GM21367 (cell line): ENCODE measurements at regions not wholly inside any gene's neighbourhood (a gene's known extent, or its start where the extent isn't known, plus 50 kb on each side); places are given as distances from the start of the nearest gene placed in this dataset.
"Not testable (repeated sequence)": the region's sequence is repeated elsewhere in the genome, so short reads cannot be mapped to it uniquely, and the experiment has no call there.

Experiments
- ATAC-seq: cut with Tn5 transposase; IDR thresholded peaks from one replicate; pipeline ENCODE4 v1.9.1; 2021; ENCODE audit not compliant: unreplicated experiment

DNA sequence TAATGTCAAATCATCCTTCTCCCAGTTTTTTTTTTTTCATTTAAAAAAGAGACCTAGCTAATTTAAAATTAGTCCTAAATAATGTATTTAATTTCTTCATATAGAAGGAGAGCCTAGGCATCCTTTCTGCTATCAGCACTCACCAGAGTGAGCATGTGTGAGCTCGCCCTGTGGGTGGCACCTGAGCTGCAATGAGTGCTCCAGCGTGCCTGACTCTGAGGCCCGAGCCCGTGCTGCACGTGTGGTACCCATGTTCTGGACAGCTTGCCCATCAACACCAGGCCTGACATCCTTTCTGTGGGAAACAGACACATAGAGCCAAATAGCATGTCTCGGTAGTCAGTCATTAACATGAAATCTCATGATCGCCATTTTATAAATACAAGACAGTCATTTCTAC is 381.4 kb downstream of the DTWD2 start:
- no peak for ATAC-seq

DNA sequence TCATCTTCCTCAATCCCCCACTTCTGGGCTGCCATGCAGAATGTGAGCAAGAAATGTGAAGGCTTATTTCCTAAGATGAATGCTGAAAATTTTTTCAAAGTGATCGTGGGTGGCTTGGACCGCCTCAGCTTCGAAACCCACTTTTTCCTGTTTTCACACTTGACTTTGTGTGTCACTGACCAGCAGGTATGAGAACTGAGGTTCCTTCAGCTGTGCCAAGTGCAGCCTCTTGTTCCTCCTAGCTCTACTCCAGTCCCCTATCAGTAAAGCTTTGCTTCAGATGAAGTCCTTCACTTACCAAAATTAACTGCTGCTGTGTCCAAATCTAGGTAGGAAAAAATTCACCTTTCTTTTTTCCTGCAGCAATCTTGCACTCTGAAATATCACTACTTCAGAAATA is 382.6 kb downstream of the DTWD2 start:
- no peak for ATAC-seq

DNA sequence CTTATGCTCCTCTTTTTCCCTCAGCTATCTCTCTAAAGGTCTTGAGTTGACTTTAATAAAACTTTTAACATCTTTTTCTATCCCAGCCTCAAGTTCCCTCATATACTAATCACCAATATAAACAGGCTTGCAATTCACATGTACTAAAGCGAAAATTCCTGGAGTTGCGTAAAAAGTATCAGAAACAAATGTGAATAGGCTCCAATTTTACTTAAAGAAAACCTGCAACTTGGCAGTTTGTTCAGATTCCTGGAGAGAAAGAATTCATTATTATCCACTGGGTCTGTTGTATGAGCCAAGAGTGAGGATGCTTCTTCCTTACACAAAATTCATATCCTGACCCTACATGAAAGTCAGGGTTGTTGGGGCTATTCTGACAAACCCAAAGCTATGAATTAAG is 384.2 kb downstream of the DTWD2 start:
- no peak for ATAC-seq

DNA sequence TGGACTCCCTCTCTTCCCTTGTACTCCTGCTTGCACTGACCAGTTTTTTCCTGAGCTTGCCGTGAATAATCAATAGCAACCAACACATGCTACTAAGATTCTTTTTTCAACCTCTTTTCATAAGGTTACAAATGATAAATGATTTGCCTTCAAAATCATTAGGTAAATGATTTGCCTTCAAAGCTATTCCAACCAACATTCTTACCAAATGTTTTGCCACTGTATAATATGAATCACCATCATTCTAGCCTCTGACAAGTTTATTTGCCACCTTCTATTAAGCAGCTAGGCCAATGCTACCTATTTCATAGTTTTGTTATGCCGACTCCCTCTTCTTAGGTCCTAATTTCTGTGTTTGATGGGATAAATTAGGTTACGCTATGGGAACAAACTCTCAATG is 385.1 kb downstream of the DTWD2 start:
- ATAC-seq, result no peak

DNA sequence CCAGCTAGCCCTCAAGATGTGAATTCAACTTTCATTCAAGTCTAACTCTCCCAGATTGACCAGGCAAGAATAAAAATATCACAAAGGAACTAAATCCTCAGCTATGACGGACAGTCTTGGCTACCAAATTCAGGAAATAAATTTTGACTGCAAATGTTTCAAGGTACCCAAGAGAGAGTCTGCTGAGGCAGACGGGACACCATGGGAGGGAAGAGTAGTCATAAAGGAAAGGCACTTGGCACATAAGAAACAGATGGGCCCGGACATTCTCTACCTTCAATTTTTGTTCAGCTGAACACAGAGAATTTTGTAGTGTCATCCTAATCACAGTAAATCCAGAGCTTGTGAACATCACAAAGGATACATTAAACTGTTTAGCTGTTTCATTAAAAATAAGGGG is 390.0 kb downstream of the DTWD2 start:
- no peak for ATAC-seq

DNA sequence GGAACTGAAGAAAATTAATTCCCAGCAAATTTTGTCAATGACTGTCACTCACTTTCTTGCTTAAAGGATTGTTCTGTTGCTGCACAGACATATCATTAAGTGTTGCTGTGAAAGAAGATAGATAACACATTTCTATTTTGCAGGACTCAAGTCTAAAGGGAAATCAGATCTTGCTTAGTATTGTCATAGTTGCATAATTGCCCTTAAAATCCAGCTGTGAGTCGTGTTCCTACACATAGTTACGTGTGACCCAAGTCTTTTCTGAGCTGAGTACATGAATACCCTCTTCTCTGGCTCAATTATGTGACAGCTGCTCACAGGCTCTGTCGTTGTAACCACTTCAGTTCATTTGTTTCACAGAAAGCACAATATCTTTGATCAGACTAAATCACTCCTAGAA is 390.8 kb downstream of the DTWD2 start:
- ATAC-seq, result no peak

DNA sequence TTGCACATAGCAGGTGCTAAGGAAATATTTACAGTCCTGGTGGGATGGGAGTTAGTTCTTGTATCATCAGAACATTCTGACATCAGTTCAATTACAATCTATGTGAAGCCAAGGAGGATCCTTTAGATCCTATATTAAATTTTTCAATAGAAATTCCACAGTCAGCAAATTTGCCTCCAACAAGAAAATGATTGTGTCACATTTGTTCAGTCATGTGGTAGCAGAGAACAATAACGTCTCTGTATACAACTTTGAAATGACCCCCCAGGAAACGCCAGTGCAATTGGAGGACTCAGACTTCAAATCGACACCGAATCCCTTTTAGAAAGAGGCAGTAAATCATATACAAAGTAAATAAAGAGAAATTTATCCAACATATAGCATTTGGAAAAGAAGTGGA is 392.1 kb downstream of the DTWD2 start:
- no peak for ATAC-seq

DNA sequence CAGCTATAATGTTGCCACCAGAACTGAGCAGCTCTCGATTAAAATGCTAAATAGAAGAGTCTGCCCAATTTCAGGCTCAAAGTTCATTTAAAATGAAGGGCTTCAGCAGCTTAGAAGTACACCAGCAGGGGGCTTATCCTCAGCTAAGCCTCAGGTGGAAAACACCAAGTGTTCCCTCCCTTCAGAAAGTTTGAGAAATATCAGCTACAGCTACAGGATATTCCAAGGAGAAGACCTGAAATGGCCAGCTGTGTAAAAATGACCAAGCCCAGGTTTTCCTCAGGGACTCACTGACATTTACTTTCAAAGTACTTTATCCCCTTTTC is 395.4 kb downstream of the DTWD2 start:
- no peak for ATAC-seq

DNA sequence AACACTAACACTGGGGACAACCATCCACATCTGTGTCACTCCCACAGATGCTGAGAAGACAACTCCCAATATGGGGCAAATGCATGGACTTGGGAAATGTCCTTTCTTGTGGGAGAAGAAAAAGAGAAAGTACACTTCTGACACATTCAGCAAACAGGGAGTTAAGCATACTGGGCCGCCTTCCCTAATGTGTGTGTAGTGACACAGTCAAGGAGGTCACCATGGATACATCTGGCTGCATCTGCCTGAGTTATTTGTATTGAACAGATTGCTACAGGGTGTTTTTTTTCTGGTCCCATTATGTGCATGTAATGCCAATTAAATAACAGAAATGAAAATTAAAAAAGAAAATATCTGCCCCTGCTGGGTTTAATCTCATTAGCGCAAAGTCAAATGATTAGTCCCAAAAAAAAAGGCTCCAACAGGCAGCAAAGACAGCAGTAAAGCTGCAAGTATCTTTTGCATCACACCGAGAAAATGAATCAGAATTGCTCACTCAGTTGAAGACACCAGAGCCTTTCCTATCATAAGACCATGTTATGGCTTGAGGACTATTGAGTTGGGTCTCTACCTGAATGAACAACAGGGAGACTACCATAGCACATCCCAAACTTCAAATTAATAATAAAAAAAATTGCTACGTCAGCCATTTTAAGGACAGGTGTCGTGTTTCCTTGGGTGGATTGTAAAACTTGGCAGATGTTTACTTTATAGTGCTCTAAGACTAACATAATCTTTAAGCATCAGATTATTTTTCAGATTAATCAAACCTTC is 395.9 kb downstream of the DTWD2 start:
- no peak for ATAC-seq

DNA sequence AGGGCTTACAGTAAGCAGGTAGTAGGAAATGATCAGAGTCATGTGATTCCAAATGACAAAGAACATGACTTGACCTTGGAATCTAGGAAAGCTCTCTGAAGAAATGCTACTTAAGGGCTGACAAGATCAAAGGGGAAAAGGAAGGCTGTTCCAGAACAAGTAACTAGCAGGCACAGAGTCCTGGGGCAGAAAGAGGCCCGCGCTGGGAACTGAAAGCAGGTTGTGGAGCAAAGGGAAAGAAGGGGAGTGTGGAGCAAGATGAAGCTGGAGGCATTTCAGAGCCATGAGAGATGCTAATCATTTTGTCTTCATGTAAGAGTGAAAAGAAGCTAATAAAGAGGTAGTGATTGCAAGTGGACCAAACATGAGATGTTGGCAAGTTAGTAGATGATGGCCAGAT is 397.5 kb downstream of the DTWD2 start:
- ATAC-seq, result no peak

DNA sequence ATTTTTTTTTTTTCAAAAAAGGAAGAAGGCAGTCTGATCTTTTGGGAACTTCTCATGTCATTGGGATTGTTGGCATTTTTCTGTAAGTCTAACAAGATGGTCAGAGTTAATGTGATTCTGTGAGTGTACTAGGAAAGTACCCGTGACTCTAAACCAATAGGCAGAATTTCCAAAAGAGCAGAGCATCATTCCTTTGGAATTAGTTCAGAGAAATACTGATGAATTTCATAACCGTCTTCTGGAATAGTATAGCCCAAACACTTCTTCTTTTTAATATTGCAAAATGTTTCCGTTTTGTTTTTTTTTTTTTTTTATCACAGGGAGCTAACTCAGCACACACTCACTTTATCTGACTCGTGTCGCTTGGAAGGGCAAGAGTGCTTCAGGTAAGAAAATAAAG is 407.4 kb downstream of the DTWD2 start:
- no peak for ATAC-seq

DNA sequence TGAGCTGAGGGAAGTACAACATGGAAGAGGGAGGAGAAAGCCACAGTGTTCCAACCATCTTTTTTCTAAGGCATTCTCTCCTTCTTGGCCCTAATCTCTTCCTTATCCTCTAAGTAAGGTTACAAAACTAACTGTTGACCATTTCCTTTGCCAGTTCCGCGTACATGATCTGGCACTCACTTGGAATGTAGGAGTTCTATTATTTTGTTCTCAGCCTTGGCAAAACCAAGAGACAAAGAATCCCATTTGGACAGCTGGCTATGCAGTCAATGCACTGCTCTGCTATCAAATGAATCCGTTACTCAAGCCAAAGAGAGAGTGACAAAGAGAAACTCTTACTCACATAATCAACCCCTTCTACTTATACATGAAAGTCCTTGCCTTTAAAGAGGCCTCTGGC is 410.3 kb downstream of the DTWD2 start:
- no peak for ATAC-seq

DNA sequence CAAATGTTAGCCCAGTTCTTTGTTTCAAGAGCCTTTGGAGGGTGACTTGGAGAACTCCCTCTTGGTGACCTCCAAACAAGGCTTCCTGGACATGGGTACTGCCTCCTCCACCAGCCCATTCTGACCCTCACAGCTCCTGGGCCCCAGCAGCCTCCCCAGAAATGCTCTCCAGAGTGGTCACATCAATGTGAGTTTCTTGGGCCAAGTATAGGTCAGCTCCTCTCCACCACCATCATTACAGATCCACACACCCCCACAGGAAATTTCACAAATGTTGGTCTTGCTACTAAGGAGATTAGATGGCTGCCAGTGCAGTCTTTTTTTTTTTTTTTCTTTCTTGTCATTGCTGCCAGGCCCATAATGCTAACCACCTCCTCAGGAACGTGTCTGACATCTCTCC is 410.7 kb downstream of the DTWD2 start:
- no peak for ATAC-seq

DNA sequence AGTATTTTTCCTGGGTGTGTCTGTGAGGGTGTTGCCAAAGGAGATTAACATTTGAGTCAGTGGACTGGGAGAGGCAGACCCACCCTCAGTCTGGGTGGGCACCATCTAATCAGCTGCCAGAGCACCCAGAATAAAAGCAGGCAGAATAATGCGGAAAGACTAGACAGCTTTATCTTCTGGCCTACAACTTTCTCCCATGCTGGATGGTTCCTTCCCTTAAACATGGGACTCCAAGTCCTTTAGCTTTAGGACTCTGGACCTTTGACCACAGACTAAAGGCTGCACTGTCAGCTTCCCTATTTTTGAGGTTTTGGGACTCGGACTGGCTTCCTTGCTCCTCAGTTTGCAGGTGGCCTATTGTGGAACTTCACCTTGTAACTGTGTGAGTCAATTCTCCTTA is 418.1 kb downstream of the DTWD2 start:
- not testable (repeated sequence) for ATAC-seq

DNA sequence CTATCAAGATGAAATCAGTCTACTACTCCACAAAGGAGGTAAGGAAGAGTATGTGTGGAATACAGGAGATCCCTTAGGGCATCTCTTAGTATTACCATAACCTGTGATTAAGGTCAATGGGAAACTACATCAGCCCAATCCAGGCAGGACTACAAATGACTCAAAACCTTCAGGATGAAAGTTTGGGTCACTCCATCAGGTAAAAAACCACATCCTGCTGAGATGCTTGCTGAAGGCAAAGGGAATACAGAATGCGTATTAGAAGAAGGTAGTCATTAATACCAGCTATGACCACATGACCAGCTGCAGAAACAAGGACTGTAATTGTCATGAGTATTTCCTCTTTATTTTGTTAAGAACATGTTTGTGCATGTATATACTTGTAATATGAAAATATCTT is 418.8 kb downstream of the DTWD2 start:
- not testable (repeated sequence) for ATAC-seq

DNA sequence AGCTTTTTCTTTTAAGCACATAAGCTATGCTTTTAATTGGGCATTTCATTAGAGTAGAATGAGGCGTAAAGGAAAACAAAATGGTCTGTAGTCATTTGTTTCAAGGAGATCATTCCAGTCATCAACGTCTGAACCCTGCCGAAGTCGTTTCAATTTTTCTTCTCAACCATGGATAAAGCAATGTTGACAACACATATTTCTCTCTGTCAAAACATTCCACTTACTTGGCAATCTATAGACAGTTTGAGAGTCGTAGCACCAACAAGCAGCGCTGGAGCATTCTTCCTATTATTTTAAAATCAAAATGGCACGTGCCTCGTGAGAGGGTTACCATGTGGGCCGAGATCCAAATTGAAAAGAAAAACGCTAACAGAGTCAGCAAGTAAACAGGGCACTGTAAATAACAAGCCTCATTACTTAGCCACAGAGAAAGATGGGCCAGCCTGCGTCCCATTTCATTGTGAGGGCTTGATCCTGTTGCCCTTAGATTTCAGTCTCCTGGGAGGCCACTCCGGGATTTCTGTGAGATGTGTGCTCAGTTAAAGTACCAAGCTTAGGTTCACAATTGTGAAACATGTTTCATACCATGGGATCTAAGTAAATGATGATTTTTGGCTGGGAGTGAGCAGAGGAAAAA is 422.9 kb downstream of the DTWD2 start:
- no peak for ATAC-seq

DNA sequence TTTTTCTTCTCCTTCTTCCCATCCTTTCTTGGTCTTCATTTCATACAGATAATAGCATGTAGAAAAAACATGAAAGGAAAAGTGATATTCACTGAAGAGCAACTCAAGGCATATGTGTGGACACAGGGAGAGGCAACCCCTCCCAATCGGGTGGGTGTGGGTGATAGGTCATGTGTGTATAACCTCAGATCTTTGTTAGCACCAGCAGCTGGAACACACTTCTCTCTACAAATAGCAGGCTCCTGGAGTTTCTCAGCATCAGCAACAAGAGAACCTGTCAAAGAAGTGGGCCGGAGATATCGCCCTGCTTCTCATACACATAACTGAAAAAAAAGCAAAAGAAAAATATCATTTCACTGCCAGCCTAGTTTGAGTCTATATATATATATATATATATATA is 426.4 kb downstream of the DTWD2 start:
- no peak for ATAC-seq

DNA sequence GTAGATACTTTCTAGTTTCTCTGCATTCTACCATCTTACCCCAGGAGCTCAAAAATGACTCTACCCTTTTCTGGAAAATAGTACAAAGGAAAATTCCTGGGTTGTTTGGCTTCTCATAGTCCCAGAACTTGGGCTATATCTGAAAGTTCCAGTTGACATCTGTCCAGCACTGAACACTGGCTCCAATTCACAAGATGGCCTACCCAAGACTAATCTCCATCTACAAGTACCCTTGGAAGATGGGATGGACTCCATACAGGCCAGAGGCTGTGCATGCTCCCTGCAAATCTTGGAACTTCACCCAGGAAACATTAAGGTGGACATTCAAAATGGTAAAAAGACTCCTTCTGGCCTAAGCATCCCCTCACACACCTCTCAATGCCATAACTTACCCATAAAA is 427.1 kb downstream of the DTWD2 start:
- ATAC-seq, result no peak

DNA sequence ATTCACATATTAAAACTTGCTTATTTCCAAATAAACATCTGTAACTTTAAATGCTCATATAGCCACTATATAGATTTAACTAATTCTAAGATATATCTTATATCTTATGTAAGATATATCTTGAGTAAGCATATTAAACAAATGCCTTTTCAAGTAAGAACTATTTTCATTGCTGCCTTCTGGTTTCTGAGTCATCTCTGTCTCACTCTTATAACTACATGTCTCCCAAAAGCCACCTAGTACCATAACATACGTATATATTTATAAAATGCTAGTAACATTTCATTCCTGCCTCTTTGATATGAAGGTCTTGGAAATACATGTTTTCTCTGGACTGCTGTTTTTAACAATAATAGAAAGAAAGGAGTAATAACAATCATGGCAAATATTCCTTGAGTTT is 429.5 kb downstream of the DTWD2 start:
- no peak for ATAC-seq

DNA sequence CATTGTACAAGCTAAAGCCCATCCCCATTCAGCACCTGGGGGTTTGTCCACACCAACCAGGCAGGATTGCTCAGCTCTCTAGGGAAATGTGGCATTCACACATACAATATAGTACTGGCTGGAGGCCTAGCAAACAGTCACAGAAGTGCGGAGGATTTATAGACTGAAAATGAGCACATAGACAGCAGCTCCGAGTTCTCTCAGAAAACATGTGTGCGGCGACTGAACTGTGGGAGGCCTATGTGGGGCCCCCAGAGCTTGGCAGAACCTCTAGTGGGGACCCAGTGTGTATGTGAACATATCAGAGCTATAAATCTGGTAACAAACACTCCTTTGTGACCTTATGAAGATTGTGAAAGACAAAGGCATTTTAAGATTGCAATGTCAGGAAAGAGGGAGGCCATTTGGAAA is 431.1 kb downstream of the DTWD2 start:
- no peak for ATAC-seq

DNA sequence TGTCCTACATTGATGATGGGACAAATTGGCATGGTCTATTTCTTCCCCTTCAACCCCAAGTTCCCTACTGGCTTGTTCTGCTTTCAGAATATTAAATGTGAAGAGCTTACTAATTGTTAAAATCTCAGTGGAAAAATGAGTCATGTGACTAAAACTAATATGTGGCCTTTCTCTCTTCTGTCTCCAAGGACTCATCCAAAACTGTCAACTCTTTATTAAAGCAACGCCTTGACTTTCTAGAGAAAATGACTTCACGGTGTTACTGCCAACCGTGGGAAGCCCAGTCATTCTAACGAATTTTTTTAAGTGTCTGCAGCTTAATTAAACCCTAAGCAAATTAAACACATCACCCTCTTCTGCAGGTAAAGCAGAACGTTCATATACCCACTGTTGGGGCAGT is 431.6 kb downstream of the DTWD2 start:
- no peak for ATAC-seq

DNA sequence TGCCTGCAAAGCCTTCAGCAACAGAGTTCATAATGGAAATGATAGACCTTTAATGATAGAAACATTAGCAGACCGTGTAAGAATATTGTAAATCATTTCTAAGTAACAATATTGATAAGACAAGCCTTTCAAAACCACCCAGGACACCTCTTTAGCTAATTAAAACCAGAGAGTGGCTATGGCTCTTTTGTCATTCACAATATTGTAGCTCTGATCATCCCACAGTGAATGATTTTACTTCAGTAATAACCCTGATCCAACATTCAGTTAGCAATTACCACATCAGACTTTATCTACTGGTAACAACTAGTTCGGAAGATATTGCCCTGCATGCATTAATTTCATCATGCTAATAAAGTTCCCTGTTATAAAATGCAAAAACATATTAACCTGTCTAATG is 432.6 kb downstream of the DTWD2 start:
- ATAC-seq, result no peak

DNA sequence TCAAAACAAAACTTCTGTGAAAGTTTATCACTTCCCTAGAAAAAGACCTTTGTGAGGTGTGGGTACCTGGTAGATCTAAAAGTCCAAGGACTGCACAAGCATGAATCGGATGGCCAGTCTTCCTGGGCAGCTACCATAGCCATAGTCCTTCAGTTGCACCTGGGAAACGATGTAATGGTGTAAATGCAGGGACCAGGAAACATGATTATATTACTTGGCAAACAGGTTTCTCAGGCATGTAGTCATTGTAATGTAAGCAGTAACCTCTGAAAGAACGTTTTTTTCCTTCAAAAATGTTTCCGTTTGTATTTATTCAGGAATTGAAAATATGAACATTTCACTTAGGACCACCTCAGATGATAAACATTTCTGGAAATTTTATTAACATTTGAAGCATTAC is 433.4 kb downstream of the DTWD2 start:
- no peak for ATAC-seq
